ENCODE measurements at regions not wholly inside any gene's neighbourhood (a gene's known extent, or its start where the extent isn't known, plus 50 kb on each side); places are given as distances from the start of the nearest gene placed in this dataset.

DNA sequence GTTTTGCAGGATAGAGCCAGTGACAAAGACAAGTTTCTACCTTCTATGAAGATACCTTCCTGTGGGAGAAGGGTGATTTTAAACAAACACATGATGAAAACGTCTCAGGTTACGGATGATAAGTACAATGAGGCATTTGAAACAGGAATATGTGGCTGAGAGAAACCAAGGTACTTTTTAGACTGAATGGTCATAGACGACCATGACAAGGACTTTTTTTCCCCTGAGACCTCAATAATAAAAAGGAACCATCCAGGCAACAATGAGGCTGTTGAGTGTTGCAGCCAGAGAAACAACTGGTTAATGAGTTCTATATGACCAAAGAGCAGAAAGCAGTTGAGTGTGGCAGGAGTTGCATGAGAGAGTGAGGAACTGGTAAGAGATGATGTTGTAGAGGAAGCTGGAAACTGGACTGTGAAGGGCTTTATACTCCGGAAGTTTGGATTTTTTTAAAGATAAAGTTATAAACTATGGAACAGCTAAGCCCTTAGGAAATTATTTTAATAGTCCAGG lies 306.1 kb upstream of the CYRIA start:
- TF ChIP-seq, protein P1, sequence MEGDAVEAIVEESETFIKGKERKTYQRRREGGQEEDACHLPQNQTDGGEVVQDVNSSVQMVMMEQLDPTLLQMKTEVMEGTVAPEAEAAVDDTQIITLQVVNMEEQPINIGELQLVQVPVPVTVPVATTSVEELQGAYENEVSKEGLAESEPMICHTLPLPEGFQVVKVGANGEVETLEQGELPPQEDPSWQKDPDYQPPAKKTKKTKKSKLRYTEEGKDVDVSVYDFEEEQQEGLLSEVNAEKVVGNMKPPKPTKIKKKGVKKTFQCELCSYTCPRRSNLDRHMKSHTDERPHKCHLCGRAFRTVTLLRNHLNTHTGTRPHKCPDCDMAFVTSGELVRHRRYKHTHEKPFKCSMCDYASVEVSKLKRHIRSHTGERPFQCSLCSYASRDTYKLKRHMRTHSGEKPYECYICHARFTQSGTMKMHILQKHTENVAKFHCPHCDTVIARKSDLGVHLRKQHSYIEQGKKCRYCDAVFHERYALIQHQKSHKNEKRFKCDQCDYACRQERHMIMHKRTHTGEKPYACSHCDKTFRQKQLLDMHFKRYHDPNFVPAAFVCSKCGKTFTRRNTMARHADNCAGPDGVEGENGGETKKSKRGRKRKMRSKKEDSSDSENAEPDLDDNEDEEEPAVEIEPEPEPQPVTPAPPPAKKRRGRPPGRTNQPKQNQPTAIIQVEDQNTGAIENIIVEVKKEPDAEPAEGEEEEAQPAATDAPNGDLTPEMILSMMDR (IDR thresholded peaks at IDR 0.05) = no peak
- TF ChIP-seq EZH2 (IDR thresholded peaks at IDR 0.05) = no peak
- TF ChIP-seq EZH2phosphoT487 (IDR thresholded peaks at IDR 0.05) = no peak

All from neural progenitor cell (in vitro differentiated cells).